K562 (cell line): ENCODE measurements at regions not wholly inside any gene's neighbourhood (a gene's known extent, or its start where the extent isn't known, plus 50 kb on each side); places are given as distances from the start of the nearest gene placed in this dataset.

ENCODE experiments used
- ATAC-seq: fragments of 200-7000 bp; cut with Tn5 transposase; 3 replicates; pipeline ENCODE4 v1.9.1; 2020; ENCODE audit warnings: moderate library complexity
- BruUV-seq: library from RNA; stranded (reverse); fragments of 400-500 nt; replicated peaks from 2 replicates; lab custom pipeline; 2021; lab: Mats Ljungman, UMichigan
- CTCF ChIA-PET: fragments of 300-600 bp; formaldehyde crosslinking; extraction: SDS; loops from one replicate; lab custom pipeline; 2021; ENCODE audit warnings: low intra/inter-chr PET ratio; lab: Yijun Ruan, JAX
- POLR2A ChIA-PET: fragments of 300-600, 350-650 bp; sonication (Branson Sonifier 250); formaldehyde crosslinking; extraction: SDS; loops from one replicate; lab custom pipeline; 2021; ENCODE audit warnings: antibody characterized with exemption, inconsistent platforms; lab: Yijun Ruan, JAX
- DNase-seq, 4 experiments: peaks; one replicate each; pipeline versions ENCODE4 v3.0.0 to v3.0.0-alpha.2; 2011 to 2018; ENCODE audit warnings: low spot score in 3 of 4, mixed read lengths in 3 of 4; ENCODE audit errors: extremely low read depth in 1 of 4
- FAIRE-seq: peaks from 2 replicates; lab custom pipeline; 2011; peaks lifted over from hg19 to GRCh38; lab: Jason Lieb, UNC
- H2AFZ ChIP-seq: 2 replicates; pipeline ENCODE4 v1.6.0; 2011; ENCODE audit warnings: low read depth, low read length, control low read depth, inconsistent platforms
- H3K27ac ChIP-seq: fragments of 200-600 bp; 3 replicates; pipeline ENCODE4 v1.8.0; 2011; ENCODE audit warnings: low read depth, mild to moderate bottlenecking, control low read depth, inconsistent platforms, low read length, moderate library complexity, mixed read lengths; ENCODE audit errors: extremely low read depth
- H3K27me3 ChIP-seq, 2 experiments: fragments of 300-600 bp in 1 of 2; 2 replicates in 1 of 2; 3 replicates in 1 of 2; pipeline versions ENCODE4 v1.6.0 to v1.8.0; 2011; ENCODE audit warnings: inconsistent platforms in 2 of 2, low read length in 2 of 2, mild to moderate bottlenecking in 1 of 2, mixed read lengths in 1 of 2, moderate library complexity in 1 of 2; ENCODE audit not compliant: control insufficient read depth in 2 of 2, insufficient read depth in 2 of 2
- H3K36me3 ChIP-seq: fragments of 300-600 bp; 3 replicates; pipeline ENCODE4 v1.8.0; 2011; ENCODE audit warnings: mild to moderate bottlenecking, low read length, inconsistent platforms; ENCODE audit not compliant: control insufficient read depth, insufficient read depth
- H3K4me1 ChIP-seq, 2 experiments: fragments of 200-600 bp in 1 of 2; replicated peaks in 1 of 2; 2 replicates in 1 of 2; 3 replicates in 1 of 2; pipeline versions ENCODE4 v1.5.1 to v1.8.0; 2011; ENCODE audit warnings: inconsistent platforms in 2 of 2, low read length in 2 of 2, mild to moderate bottlenecking in 1 of 2, mixed read lengths in 1 of 2, moderate library complexity in 1 of 2; ENCODE audit not compliant: control insufficient read depth in 2 of 2, insufficient read depth in 2 of 2
- H3K4me2 ChIP-seq: 2 replicates; pipeline ENCODE4 v1.6.1; 2011; ENCODE audit warnings: low read length, control low read depth, inconsistent platforms, mixed read lengths; ENCODE audit not compliant: insufficient read depth
- H3K4me3 ChIP-seq: fragments of 200-600 bp; sonication (generic), shearing (Covaris generic); 2 replicates; pipeline ENCODE4 v1.5.1; 2016; ENCODE audit warnings: control low read depth, inconsistent platforms
- H3K79me2 ChIP-seq: fragments of 200-600 bp; 3 replicates; pipeline ENCODE4 v1.8.0; 2011; ENCODE audit warnings: low read length, inconsistent platforms; ENCODE audit not compliant: control insufficient read depth, insufficient read depth
- H3K9ac ChIP-seq, 2 experiments: 2 replicates each; pipeline versions ENCODE4 v1.6.0 to v1.6.1; 2011; ENCODE audit warnings: low read depth in 2 of 2, low read length in 2 of 2, control low read depth in 1 of 2, inconsistent platforms in 1 of 2, mild to moderate bottlenecking in 1 of 2, mixed read lengths in 1 of 2; ENCODE audit not compliant: insufficient read depth in 1 of 2
- H3K9me1 ChIP-seq: one replicate; pipeline ENCODE4 v1.6.0; 2011; ENCODE audit warnings: inconsistent platforms, mild to moderate bottlenecking, low read length, moderate library complexity; ENCODE audit not compliant: control insufficient read depth, insufficient read depth
- H3K9me3 ChIP-seq: replicated peaks from 2 replicates; pipeline ENCODE4 v1.5.1; 2011; ENCODE audit warnings: low read depth, low read length, inconsistent platforms; ENCODE audit not compliant: control insufficient read depth, insufficient read depth
- H4K20me1 ChIP-seq: replicated peaks from 2 replicates; pipeline ENCODE4 v1.6.1; 2011; ENCODE audit warnings: low read length, inconsistent platforms, mixed read lengths; ENCODE audit not compliant: control insufficient read depth, insufficient read depth
- CGGBP1 ChIP-seq: fragments of 250-450 bp; sonication (Bioruptor Pico); IDR thresholded peaks from 2 replicates; pipeline ENCODE4 v1.9.0; 2021; ENCODE audit warnings: mild to moderate bottlenecking
- GABPB2 ChIP-seq: fragments of 250-450 bp; sonication (Bioruptor Pico); conservative IDR thresholded peaks from 2 replicates; pipeline ENCODE4 v1.5.1; 2021; ENCODE audit warnings: mild to moderate bottlenecking
- RAD21 ChIP-seq, 2 experiments: fragments of 250-450 bp in 1 of 2; fragments of 450-650 bp in 1 of 2; sonication (Bioruptor Pico) in 1 of 2; formaldehyde crosslinking in 1 of 2; IDR thresholded peaks in 1 of 2; conservative IDR thresholded peaks in 1 of 2; 2 replicates each; pipeline versions ENCODE4 v1.4.0 to v1.8.0; 2020 to 2022; ENCODE audit warnings: mild to moderate bottlenecking in 2 of 2, moderate library complexity in 1 of 2
- RUNX1 ChIP-seq: sonication (generic); IDR thresholded peaks from 2 replicates; pipeline ENCODE4 v1.6.1; 2016; ENCODE audit warnings: antibody characterized with exemption, low read depth
- SRSF7 ChIP-seq: fragments of 200-400 bp; formaldehyde crosslinking; optimal IDR thresholded peaks from 2 replicates; pipeline ENCODE3; 2017; ENCODE audit warnings: mild to moderate bottlenecking, low read depth, low read length
- TAF1 ChIP-seq: IDR thresholded peaks from 2 replicates; pipeline ENCODE4 v1.6.1; 2011; ENCODE audit warnings: mild to moderate bottlenecking, low read length, moderate library complexity; ENCODE audit not compliant: insufficient read depth, control insufficient read depth, severe bottlenecking; ENCODE audit errors: extremely low read depth
- ZBTB9 ChIP-seq: fragments of 450-650 bp; formaldehyde crosslinking; IDR thresholded peaks from 2 replicates; pipeline ENCODE4 v1.4.0; 2020; ENCODE audit warnings: mild to moderate bottlenecking, moderate library complexity
- WGBS: fragments of 100-300 bp; shearing (Covaris generic); methylation state at CpG from one replicate; pipeline ENCODE4 v1.1.6; 2016; ENCODE audit warnings: low coverage, mixed read lengths; ENCODE audit not compliant: insufficient coverage; ENCODE audit errors: missing lambda C conversion rate; 5-methylcytosine and 5-hydroxymethylcytosine counted together
- in situ Hi-C: fragments of 300-500 bp; cut with MboI; formaldehyde crosslinking; loops from 4 replicates; pipeline ENCODE4 v1.15.0; 2018; ENCODE audit warnings: inconsistent platforms, mixed read lengths
- intact Hi-C: fragments of 100-400 bp; cut with micrococcal nuclease; formaldehyde crosslinking; loops from 2 replicates; pipeline ENCODE4 v1.14.2; 2022

- in situ Hi-C loops = no loop called here
- CTCF ChIA-PET = no interaction called here
- H3K4me3 ChIP-seq = no peak overlapping the region
- H3K4me1 ChIP-seq = no peaks in the 10 kb centered on the region
- no peaks in the 10 kb centered on the region for H3K27me3 ChIP-seq
- no peak overlapping the region for H3K4me2 ChIP-seq
- no peak overlapping the region for H2AFZ ChIP-seq
- BruUV-seq = no TSS peak
- ATAC-seq = no peak
- no peaks in the 10 kb centered on the region for H4K20me1 ChIP-seq
- no peak overlapping the region for H3K9ac ChIP-seq
- H3K9me1 ChIP-seq = no peaks in the 10 kb centered on the region
- POLR2A ChIA-PET = no interaction called here
- WGBS = under 1% methylated on average over 8 of the region's 8 CpGs
- FAIRE-seq = no peak
- no peaks in the 10 kb centered on the region for H3K9me3 ChIP-seq
- H3K79me2 ChIP-seq = no peaks in the 10 kb centered on the region
- TF ChIP-seq CGGBP1 (CRISPR knock-in tag) (no peak), RUNX1 (no peak)
- no peak overlapping the region for H3K27ac ChIP-seq
- DNase-seq = no peak
- intact Hi-C loops = no loop called here
- no peaks in the 10 kb centered on the region for H3K36me3 ChIP-seq
Observed at GRCh38 chr1:209106237-209106741, 477.2 kb upstream of the CAMK1G start.

- Histone ChIP-seq H4K20me1 (no peaks in the 10 kb centered on the region), H3K9me1 (no peaks in the 10 kb centered on the region), H3K27ac (no peak overlapping the region), H3K9ac (no peak overlapping the region), H3K36me3 (no peaks in the 10 kb centered on the region), H3K4me1 (no peaks in the 10 kb centered on the region), H3K4me2 (no peak overlapping the region), H2AFZ (no peak overlapping the region), H3K27me3 (no peaks in the 10 kb centered on the region), H3K79me2 (no peaks in the 10 kb centered on the region), H3K4me3 (no peak overlapping the region), H3K9me3 (no peaks in the 10 kb centered on the region)
- no peak for FAIRE-seq
- ATAC-seq = no peak
- intact Hi-C loops = no loop called here
- TF ChIP-seq ZBTB9 (CRISPR knock-in tag) (no peak), RAD21 (CRISPR knock-in tag; conservative IDR thresholded peaks at IDR 0.05 in 1 of 2, IDR thresholded peaks at IDR 0.05 in 1 of 2) (no peak), SRSF7 (no peak), GABPB2 (no peak), TAF1 (no peak)
- in situ Hi-C loops = no loop called here
- CTCF ChIA-PET = no interaction called here
- BruUV-seq = no TSS peak
- POLR2A ChIA-PET = no interaction called here
- 2% methylated on average over 4 of the region's 4 CpGs for WGBS
- no peak for DNase-seq
Observed at GRCh38 chr1:209106861-209107260, 476.7 kb upstream of the CAMK1G start.
